HuH-7 (cell line): ENCODE measurements at regions not wholly inside any gene's neighbourhood (a gene's known extent, or its start where the extent isn't known, plus 50 kb on each side); places are given as distances from the start of the nearest gene placed in this dataset.

ENCODE experiments used
- DNase-seq: peaks from one replicate; pipeline ENCODE4 v3.0.0; 2011; ENCODE audit warnings: low spot score

- no peak for DNase-seq
Observed at GRCh38 chr17:72301887-72302286, 181.1 kb downstream of the SOX9 start.

- no peak for DNase-seq
Observed at GRCh38 chr17:72302735-72303134, 181.9 kb downstream of the SOX9 start.

DNA sequence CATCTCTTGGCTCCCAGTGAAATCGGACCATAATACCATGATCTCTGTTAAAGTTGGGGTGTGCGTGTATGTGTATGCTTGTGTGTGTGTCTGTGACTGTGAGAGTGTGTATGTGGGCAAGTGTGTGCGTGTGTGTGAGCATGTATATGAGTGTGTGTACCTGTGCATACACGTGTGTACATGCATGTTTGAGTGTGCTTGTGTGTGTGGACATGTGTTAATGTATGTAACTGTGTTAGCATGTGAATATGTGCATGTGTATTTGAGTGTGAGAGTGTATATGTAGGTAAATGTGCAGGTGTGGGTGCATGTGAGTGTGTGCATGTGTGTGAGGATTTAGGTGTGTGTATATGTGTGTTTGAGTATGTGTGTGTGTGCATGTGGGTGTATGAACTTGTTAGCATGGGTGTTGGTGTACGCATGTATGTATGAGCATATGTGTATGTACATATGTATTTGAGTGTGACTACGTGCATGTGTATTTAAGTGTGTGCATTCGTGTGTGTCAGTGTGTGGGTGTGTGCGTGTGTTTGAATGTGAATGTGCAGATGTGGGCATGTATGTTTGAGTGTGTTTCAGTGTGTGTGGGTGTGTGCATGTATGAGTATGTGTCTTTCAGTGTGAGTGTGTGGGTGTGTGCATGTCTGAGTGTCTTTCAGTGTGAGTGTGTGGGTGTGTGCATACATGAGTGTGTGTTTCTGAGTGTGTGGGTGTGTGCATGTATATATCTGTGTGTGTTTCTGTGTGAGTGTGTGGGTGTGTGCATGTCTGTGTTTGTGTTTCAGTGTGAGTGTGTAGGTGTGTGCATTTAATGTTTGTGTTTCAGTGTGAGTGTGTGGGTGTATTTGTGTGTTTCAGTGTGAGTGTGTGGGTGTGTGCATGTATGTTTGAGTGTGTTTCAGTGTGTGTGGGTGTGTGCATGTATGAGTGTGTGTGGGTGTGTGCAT, 183.2 kb downstream of the SOX9 start:
- no peak for DNase-seq

- no peak for DNase-seq
Observed at GRCh38 chr17:72304859-72305258, 184.0 kb downstream of the SOX9 start.

GRCh38 chr17:72305472-72305871, 184.7 kb downstream of the SOX9 start:
- DNase-seq = no peak

- DNase-seq = peak; percentile 15
Observed at GRCh38 chr17:72306037-72306436, 185.2 kb downstream of the SOX9 start.

GRCh38 chr17:72307836-72308235, 187.0 kb downstream of the SOX9 start:
- DNase-seq = no peak

- DNase-seq = no peak
Observed at GRCh38 chr17:72308744-72309385, 188.0 kb downstream of the SOX9 start.

GRCh38 chr17:72311004-72311403, 190.2 kb downstream of the SOX9 start:
- DNase-seq = no peak

- no peak for DNase-seq
Observed at GRCh38 chr17:72315122-72315913, 194.5 kb downstream of the SOX9 start.

GRCh38 chr17:72318131-72318530, 197.3 kb downstream of the SOX9 start:
- DNase-seq = no peak

DNA sequence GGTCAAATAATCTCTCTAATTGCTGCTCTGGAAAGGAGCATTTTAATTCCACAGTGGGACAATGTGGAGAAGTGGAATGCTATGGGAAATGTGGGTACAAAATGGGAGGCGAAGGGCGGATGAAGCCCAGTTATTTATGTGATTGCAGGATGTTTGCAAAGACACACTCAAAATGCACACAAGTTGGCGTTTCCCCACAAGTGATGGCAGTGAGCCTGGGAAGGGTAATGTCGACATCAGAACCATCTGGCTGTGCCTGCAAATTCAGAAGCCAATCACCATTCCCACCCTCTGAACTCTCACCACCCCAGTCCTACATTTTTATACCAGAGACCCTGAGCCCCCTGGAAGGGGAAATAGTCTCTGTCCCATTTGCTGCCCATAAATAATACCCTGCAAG, 201.1 kb downstream of the SOX9 start:
- DNase-seq = no peak

DNA sequence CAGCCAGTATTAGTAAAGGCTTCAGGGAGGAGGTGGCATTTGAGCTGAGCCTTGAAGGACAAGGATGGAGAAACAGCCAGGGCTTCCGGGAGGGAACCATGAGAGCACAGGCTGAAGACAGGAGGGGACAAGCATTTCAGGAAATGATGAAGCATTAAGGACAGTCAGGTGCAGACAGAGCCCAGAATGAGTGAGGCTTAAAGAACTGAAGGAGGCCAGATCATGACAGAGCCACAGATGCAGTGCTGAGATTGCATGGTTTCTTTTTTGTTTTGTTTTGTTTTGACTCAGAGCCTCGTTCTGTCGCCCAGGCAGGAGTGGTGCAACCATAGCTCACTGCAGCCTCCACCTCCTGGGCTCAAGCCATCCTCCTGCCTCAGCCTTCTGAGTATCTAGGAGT, 211.5 kb downstream of the SOX9 start:
- no peak for DNase-seq

DNA sequence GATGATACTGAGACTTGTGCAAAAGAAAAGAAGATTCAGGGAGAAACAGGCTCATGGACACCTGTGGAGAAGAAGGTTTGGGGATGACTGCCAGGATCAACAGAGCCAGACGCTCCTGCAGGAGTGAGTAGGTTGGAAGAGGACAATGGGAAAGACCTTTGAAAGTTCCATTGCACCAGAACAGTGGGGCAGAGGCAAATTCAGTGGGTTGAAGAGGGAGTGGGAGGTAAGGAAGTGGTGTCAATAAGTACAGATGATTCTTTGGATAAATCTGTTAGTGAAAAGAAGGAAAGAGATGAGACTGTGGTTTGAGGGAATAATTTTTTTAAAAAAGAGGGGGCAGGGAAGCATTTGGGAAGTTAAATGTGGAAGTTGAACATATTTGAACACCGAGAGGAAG, 212.8 kb downstream of the SOX9 start:
- no peak for DNase-seq

DNA sequence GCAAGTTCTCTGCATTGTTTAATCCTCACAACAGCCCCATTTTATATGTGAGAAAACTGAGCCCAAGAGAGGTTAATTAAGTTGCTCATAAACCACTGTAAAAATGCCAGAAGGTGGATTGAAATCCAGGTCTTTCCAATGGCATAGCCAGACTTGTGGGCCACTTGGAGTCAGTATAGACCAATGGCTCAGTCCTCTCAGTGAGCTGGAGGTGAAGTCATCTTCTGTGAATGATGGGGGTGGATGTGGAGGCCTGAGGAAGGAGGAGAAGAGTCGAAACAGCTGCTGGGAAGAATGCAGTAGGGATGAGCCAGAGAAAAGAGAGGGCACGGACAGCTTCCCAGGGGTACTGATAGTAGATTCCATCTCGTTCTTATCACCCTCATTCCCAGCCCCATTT, 213.4 kb downstream of the SOX9 start:
- DNase-seq = no peak

DNA sequence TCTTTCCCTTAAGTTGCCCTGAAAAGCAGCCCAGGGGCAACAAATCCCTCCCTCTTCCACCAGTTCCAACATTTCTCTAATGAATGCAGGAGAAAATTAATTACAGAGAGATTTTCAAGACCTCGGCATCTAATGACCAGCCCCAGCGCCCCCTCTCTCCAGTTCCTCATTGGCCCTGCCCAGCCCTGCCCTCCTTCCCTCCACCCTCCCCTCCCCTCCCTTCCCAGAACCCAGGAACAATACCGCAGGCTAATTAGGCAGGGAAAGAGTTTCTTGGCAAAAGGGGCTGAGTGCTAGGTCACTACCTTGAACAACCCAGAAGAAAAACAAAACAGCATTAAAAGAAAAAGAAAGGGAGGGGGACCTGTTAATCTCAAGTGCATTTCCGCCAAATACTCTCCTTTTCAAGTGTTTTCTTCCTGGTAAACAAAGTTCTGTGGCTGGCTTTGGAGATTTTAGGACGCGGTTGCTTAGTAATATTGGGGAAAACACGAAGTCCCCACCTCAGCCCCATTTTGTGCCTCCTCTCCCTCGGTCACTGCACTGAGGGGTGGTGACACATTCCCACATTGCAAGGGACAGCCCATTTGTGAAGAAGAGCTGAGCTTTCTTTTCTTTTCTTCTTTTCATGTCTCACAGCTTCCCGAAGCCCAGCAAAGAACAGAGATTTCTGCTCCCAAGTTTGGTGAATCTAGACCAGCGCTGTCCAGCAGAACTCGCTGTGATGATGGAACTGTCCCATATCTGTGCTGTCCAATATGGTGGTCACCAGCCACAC, 215.4 kb downstream of the SOX9 start:
- DNase-seq = no peak

DNA sequence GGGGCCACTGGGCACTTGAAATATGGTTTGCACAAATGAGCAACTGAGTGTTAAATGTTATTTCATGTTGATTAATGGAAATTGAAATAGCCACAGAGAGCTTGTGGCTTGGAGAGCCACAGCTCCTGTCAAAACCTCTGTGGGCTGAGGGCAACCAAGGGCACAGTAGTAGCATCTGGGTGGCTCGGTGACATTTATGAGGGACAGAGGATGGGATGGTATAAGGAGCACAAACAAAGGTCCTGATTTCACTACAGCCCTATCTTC, 215.9 kb downstream of the SOX9 start:
- DNase-seq = no peak

GRCh38 chr17:72338304-72338703, 217.5 kb downstream of the SOX9 start:
- no peak for DNase-seq

GRCh38 chr17:72338847-72339790, 218.3 kb downstream of the SOX9 start:
- peak; percentile 70 for DNase-seq

DNA sequence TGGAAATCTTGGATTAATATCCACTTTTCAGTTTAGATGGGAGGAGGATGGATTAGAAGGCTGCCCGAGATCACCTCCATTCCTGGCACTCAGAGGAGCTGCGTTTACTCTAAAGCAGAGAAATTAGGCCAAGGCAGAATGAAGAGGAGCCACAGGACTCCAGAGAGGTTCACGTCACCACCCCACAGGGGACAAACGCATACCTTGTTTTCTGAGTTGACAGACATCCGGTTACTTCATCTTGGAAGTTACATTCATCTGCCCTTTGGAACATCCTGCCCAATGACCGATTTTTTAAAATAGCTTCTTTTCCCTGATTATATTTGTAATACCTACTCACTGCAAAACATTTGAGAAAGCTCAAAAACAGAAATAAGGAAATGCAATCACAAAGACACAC, 220.0 kb downstream of the SOX9 start:
- peak; percentile 30 for DNase-seq

DNA sequence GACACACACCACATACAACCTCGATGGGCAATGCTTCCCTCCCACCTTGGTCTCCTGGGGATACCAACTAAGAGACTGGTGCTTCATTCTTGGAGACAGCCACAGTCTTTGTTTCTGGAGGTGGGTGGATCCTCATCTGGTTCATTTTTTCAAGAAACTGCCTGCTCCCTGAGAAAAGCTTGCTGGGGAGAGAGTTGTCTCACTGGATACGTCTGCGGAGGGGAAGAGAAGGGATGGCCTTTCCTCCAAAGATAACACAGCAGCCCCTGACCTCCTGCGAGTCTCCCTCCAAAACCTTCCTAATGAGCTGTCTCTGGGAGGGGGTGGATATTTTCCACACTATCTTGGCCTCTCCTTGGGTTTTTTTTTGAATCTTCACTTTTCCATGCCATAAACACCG, 221.2 kb downstream of the SOX9 start:
- DNase-seq = no peak
